ENCODE measurements at regions not wholly inside any gene's neighbourhood (a gene's known extent, or its start where the extent isn't known, plus 50 kb on each side); places are given as distances from the start of the nearest gene placed in this dataset.

- Mint-ChIP-seq H3K9me3 (ENCODE audit: low read depth, unreplicated experiment) (peaks cover 3% of the 10 kb centered on the region), H3K4me1 (ENCODE audit: low read depth, unreplicated experiment) (no peaks in the 10 kb centered on the region), H3K27me3 (ENCODE audit: unreplicated experiment) (no peaks in the 10 kb centered on the region), H3K27ac (ENCODE audit: unreplicated experiment) (no peak overlapping the region), H3K4me3 (ENCODE audit: low read depth, unreplicated experiment) (no peak overlapping the region), H3K36me3 (ENCODE audit: insufficient read depth, unreplicated experiment) (no peaks in the 10 kb centered on the region)
- CTCF ChIA-PET = no interaction called here
- TF ChIP-seq CTCF (IDR thresholded peaks at IDR 0.05; ENCODE audit: unreplicated experiment) = no peak
- no peak for DNase-seq
- intact Hi-C loops (cut with micrococcal nuclease; ENCODE audit: unreplicated experiment) = no loop called here
- no TSS peak for BruUV-seq (replicated peaks)
These were observed 219.5 kb downstream of the POLR1F start for GRCh38 chr7:19489162-19489820.

- DNase-seq = no peak
- no TSS peak for BruUV-seq (replicated peaks)
- CTCF ChIA-PET = interaction anchor here (0.6 to 0.7 kb wide), 2 partner anchors 18 to 500 kb away, joined by 3 read pairs; no protein-coding TSS in a partner anchor
- no peak overlapping the region for H3K27ac Mint-ChIP-seq (ENCODE audit: unreplicated experiment)
- no peaks in the 10 kb centered on the region for H3K27me3 Mint-ChIP-seq (ENCODE audit: unreplicated experiment)
- peaks cover 3% of the 10 kb centered on the region for H3K9me3 Mint-ChIP-seq (ENCODE audit: low read depth, unreplicated experiment)
- no peak for TF ChIP-seq CTCF (IDR thresholded peaks at IDR 0.05; ENCODE audit: unreplicated experiment)
- H3K4me1 Mint-ChIP-seq (ENCODE audit: low read depth, unreplicated experiment) = no peaks in the 10 kb centered on the region
- intact Hi-C loops (cut with micrococcal nuclease; ENCODE audit: unreplicated experiment) = no loop called here
- H3K36me3 Mint-ChIP-seq (ENCODE audit: insufficient read depth, unreplicated experiment) = no peaks in the 10 kb centered on the region
- no peak overlapping the region for H3K4me3 Mint-ChIP-seq (ENCODE audit: low read depth, unreplicated experiment)
These were observed 220.8 kb downstream of the POLR1F start for GRCh38 chr7:19488056-19488455.

GRCh38 chr7:19482628-19483027 lies 226.2 kb downstream of the POLR1F start:
- peaks cover 28% of the 10 kb centered on the region for H3K27me3 Mint-ChIP-seq (ENCODE audit: unreplicated experiment)
- intact Hi-C loops (cut with micrococcal nuclease; ENCODE audit: unreplicated experiment) = no loop called here
- no peak for TF ChIP-seq CTCF (IDR thresholded peaks at IDR 0.05; ENCODE audit: unreplicated experiment)
- no peak overlapping the region for H3K4me3 Mint-ChIP-seq (ENCODE audit: low read depth, unreplicated experiment)
- DNase-seq = no peak
- CTCF ChIA-PET = interaction anchor here (1.6 kb wide), 1 partner anchor 9 kb away, joined by 4 read pairs; no protein-coding TSS in a partner anchor
- no peaks in the 10 kb centered on the region for H3K36me3 Mint-ChIP-seq (ENCODE audit: insufficient read depth, unreplicated experiment)
- no TSS peak for BruUV-seq (replicated peaks)
- no peak overlapping the region for H3K27ac Mint-ChIP-seq (ENCODE audit: unreplicated experiment)
- H3K4me1 Mint-ChIP-seq (ENCODE audit: low read depth, unreplicated experiment) = no peaks in the 10 kb centered on the region
- H3K9me3 Mint-ChIP-seq (ENCODE audit: low read depth, unreplicated experiment) = peaks cover 14% of the 10 kb centered on the region

GRCh38 chr7:19480383-19480782 lies 228.5 kb downstream of the POLR1F start:
- CTCF ChIA-PET = interaction anchor here (1.4 kb wide), 1 partner anchor 12 kb away, joined by 5 read pairs; no protein-coding TSS in a partner anchor
- TF ChIP-seq CTCF (IDR thresholded peaks at IDR 0.05; ENCODE audit: unreplicated experiment) = no peak
- no TSS peak for BruUV-seq (replicated peaks)
- intact Hi-C loops (cut with micrococcal nuclease; ENCODE audit: unreplicated experiment) = no loop called here
- no peak for DNase-seq
- Mint-ChIP-seq H3K4me3 (ENCODE audit: low read depth, unreplicated experiment) (no peak overlapping the region), H3K4me1 (ENCODE audit: low read depth, unreplicated experiment) (no peaks in the 10 kb centered on the region), H3K27me3 (ENCODE audit: unreplicated experiment) (peaks cover 28% of the 10 kb centered on the region), H3K36me3 (ENCODE audit: insufficient read depth, unreplicated experiment) (no peaks in the 10 kb centered on the region), H3K27ac (ENCODE audit: unreplicated experiment) (no peak overlapping the region), H3K9me3 (ENCODE audit: low read depth, unreplicated experiment) (peaks cover 11% of the 10 kb centered on the region)
